Amniotic epithelial cell (primary cell): ENCODE measurements at regions not wholly inside any gene's neighbourhood (a gene's known extent, or its start where the extent isn't known, plus 50 kb on each side); places are given as distances from the start of the nearest gene placed in this dataset.

ENCODE experiments used
- DNase-seq: peaks from one replicate; pipeline ENCODE4 v3.0.0-alpha.2; 2010; ENCODE audit warnings: low read depth

DNA sequence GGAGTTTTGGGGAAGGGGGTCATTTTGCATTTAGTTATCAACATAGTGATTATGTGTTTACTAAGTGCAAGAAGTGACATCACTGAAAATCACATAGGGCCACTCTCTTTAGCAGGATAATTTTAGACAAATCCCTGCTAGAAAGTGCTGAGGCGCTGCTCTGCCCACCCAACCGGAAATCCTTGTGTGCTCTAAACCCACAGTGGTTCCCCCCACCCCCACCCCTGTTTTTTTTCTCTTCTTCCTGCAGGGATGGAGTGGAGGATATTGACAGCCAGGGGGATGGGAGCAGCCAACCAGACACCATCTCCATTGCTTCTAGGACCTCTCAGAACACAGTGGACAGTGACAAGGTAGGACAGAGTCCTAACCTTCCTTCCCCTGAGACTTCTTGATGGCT, 234.2 kb upstream of the UMPS start:
- DNase-seq: no peak

DNA sequence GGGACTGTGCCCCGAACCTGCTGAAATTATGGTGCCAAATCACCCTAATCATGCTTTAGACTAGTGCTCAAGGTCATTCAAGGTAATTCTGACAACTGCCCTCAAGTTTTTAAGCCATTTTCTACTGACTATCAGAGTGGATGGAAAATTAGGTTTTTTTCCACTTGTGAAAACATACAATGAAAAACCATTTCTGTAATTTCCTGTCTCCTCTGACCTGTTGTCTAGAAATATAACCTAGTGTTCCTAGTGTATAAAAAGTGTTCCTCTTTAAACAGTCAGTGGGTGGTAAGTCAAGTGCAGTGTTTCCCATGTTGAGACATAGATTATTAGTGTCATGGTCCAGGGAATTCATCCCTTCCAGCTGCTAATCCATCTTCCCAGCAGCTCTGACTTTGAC, 232.8 kb upstream of the UMPS start:
- no peak for DNase-seq

DNA sequence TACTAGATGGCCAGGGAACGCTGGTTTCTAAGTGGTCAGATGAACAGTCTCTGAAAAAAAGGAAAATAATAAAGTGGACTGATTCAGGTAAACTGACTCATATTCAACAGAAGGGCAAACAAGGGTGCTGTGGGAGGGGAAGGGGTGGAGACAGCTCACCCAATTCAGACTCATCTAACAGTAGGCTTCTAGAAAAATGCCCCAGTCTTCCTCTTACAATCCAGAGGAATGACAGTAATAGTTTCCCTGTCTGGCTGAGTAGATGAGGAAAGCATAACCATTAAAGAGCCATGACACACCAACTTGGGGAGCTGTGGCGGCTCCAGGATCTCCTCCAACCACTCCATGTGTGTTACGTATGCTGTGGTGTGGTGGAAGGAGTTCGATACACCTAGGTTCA, 231.4 kb upstream of the UMPS start:
- DNase-seq: no peak

DNA sequence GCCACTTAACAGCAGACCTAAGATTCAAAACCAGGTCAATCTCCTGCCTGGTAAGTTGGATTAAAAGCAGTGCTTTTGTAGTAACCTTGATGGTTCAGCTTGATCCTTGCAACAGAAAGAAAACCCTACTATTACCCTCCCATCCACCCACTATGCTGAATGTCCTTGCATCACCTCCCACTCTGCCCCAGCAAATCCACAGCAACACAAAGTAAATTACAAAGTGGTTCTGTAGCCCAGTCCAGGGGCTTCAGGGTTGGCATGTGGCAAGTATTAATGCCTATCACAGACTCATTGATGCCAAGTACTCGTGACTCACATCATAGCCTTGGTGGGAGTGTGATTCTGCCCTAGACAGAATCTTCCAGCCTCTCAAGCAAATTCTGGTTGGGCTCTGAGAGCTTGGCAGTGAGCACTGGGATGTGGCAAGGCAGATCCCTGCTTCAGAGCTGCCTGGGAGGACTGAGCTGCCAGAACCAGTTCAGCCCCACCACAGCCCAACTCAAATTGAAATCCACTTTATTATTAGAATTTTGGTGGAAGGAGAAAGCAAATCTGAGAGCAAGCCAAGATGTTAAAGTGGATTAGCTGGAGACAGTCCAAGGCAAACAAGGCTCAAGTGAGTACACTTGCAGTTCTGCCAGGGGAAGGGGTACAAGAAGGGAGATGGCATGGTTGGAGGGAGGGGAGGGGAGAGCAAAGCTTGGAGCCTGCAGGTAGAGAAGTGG, 225.8 kb upstream of the UMPS start:
- peak; percentile 9 for DNase-seq

DNA sequence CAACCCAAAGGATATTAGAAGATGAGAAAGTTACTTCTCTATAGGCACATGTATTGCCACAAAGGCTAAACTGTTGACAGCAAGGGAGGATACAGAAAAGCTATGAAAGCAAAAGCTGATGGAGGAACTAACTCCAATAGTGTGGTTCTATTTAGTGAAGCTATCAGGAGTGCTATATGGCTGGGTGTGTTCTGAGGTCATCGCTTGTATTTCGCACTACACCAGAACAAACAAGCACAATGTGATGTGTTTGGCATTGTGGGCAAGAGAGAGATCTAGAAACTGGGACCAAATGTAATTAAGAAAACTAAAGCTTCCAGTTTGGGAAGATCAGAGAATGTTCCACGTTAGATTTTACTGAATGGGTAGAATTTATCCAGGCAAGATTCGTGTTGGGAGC, 220.4 kb upstream of the UMPS start:
- no peak for DNase-seq

DNA sequence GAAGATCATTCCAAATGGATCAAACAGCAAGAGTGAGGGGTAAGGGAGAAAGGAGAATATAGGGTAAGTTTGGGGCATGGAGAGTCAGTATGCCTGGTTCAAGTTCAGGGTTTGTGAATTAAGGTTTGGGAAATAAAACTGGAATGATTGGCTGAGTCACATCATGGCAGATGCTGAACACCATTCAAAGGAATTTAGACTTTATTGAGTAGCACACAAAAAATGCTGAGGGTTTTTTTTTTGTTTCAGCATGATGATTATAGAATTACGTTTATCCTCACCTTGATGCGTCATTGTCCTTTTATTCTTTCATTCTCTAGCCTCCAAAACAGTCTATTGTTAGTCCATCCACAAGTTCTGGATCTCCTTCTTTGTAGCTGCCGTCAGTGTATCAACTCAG, 220.0 kb upstream of the UMPS start:
- DNase-seq: no peak

DNA sequence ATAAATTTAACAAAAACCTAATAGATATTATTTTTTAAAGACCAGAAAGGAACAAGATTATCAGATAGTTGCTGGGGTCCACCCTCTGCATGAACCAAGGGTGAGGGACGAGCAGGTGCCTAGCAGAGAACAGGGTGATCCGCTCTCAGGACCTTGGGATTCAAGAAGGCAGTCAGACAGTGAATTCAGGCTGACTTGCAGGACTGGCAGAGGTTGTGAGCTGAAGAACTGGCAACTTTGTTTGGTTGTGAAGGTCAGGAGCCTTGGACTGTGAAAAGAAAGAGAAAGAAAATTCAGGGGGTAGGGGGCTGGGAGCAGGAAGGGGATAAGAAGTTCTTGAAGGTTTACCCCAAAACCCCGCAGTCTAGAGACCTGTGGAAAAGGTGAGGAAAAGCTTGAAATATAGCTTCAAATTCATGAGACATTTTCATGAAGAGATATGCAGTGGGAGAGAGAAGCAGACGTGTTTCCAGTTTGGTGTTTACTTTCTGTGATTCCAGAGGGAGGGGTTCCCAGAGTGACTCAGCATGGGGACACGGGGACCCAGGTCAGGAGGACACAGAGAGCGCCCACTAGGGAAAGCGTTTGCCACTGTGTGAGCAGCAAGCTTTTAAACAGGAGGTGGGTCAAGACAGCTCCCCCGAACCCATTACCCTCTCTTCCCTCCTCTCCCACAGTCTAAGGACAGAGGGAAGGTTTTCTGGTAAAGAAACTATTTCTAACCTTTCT, 217.2 kb upstream of the UMPS start:
- DNase-seq: no peak

DNA sequence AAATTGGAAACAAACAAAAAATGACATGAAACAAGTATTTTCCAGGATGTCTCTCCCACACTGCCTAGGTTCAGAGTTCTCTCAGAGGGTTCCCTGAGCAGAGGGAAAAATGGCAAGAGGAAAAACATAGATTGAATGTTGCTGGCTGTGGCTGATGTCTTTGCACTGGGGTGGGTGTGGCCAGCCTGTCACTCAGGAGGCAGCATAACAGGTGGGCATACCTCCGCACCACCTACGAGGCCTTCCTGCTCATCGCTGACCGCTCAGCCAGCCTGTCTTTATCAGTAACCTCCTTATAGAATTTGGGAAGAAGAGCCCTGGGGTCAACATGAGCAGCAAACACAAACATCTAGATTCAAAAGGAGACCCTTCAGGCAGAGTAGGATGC, 216.6 kb upstream of the UMPS start:
- DNase-seq: no peak

DNA sequence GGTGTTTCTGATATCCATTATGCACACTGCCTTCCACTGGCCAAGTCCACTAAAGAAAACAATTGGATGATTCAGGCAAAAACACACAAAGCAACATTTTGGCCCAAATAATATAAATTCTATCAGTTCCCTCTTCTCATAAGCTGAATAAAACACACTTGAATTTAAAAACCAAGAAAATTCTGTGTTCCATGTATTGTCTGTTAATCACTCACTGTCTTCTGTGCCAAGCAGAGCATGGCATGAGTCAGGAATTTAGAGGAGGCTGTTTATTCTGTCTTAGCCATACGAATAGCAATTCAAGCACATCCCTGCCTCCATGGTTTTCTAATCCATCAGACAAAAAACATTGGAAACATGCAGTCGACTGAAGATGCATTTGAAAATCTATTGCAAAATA, 215.6 kb upstream of the UMPS start:
- DNase-seq: peak; percentile 4

DNA sequence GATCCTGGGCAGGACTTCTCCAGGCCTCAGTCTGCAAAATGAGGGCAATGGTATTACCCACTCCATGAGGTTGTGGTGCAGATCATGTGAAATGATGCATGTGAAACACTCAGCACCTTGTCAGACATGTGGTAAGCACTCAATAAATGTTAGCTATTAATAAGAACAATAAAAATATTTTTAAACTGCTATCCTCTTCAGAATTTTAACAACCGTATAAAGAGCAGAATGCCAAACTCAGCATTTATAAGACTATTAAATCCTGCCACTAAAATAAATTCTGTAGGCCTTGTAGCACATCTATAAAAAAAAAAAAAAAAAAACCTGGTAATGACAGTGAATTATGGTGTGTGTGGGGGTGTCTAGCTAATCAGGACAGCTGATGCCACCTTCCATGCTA, 213.9 kb upstream of the UMPS start:
- no peak for DNase-seq

DNA sequence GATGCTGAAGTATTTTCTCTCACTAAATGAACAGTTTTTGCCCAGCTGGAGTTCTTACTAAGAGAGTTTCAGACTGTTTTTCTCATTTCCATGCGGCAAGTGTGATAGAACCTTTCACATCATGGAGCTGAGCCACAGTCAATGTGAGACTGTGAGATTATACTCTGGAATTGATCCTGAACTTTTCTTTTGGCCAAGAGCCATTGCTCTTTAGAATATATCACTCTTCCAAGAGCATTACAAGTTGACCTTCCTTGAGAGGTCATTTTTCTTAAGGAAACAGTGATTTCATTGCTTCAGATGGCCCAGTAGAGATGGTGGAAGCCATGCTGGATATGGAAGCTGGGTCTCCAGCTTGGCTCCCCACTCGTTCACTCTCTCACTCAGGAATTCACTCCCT, 212.9 kb upstream of the UMPS start:
- no peak for DNase-seq

DNA sequence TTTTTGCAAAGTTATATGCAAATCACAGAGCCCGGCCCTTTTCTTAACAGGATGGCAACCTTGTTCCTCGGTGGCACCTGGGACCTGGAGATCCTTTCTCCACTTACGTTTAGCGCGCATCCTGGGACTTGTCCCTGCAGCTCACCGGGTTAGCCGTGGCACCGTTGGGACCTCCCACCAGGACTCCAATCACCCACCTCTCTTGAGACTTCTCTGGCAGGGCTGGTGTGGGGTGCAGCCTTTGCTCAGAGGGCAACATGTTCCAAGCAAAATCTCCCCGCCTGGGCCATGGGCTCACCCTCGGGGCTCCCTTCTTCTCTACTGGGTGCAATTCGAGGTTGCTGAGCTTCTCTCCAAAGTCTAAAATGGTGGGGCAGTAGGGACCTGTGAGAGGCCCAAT, 211.9 kb upstream of the UMPS start:
- no peak for DNase-seq

DNA sequence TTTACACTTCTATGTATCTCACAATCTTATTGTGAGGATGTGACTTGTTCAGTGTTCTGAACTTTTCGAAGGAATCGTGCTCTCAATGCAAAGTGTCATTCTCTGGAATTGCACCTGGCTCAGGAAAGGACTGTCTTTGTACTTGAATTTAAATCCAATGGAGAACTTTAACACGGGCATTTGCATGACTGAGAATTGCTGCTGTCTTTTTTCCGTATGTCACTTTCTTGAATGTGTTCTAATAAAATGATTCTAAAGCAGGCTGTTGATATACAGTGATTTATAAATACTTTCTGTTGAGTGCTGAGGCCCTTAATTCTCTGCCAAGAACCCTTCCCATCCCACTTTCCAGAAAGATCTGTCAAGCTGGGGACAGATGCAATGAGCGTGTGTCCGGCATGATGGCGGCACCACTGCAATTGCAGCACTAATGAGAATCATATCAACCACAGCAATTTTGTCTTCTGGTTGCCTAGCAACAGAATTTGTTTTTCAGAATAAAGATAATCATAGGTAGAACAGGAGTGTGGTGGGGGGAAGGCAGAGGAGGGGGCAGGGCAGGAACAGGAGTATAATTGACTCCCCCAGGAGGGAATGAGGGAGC, 210.6 kb upstream of the UMPS start:
- DNase-seq: no peak

DNA sequence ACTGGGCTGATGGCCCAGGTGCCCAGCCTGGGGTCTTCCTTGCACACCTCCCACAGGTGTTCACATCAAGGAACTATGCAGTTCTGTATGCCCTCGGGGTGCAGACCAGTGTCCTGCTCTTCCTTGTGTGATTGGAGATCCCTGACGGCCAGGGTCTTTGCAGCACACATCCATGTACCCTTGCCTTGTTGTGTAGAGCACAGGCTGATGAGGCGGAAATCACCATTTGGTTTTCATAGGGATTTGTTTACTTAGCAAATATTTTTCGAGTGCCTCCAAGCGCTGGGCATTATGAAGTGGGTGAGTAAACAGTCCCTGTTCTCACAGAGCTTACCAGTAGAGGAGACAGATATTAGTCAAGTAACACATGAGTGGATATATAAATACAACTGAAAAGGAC, 209.3 kb upstream of the UMPS start:
- DNase-seq: no peak

DNA sequence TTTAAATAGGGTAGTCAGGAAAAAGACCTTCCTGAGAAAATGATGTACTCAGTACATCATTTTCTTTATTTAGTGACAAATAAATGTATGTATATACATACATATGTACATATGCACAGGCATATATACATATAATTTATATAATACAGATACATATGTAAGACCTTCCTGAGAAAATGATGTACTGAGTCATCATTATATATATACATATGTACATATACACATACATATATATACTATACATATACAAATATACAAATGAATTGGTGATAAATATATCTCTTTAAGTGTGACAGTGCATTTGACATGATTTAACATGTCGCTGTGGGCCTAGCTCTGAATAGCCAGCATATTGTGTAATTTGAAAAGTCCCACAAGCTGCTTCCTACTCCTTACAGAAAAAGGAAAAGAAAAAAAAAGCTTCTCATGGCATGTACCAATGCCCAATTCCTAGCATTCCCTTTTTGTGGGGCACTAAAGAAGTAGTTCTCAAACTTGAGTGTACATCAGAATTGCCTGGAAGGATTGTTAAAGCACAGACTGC, 208.1 kb upstream of the UMPS start:
- no peak for DNase-seq

DNA sequence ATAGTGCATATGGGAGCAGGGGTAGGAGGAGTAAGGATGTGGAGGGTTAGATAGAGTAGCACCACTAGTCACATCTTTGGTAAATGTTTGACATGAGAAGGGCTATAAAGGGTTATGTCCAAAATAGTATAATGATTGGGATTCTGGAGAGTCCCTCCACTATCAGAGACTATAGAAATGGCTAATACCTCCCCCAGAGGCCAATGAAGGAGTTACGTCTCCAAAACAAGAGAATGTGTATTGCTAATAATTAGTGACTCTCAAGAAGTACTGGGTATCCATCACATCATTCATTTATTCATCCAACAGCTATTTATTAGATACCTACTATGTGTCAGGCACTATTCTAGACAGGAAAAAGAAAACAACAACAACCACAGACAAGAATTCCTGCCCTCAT, 203.7 kb upstream of the UMPS start:
- no peak for DNase-seq

DNA sequence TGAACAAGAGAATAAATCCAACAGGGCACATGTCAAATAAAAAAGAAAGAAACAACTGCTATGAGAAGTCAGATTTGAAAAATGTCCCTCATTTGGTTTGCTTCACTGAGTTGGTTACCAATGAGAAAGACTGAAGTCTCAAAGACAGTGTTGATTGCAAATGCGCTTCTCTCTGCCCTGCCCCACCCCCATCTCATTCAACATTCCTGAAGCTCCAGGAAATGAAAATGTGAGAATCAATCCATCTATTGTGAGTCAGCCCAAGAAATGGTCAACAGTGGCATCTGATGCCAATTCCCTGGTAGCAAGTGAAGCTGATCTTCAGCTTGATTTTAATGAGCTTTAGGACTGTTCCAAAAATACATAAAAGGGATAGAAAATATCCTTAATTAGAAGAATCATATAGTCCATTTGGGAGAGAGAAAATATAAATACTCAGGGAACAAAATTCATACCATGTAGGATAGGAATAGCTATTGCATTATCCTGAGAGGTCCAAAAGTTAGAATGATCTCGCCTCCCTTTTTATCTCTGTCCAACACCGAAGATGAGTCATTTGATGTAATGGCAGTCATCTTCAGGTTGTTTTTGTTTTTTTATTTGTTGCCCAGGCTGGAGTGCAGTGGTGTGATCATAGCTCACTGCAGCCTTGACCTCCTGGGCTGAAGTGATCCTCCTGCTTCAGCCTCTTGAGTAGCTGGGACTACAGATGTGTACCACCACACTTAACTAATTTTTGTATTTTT, 200.3 kb upstream of the UMPS start:
- no peak for DNase-seq

DNA sequence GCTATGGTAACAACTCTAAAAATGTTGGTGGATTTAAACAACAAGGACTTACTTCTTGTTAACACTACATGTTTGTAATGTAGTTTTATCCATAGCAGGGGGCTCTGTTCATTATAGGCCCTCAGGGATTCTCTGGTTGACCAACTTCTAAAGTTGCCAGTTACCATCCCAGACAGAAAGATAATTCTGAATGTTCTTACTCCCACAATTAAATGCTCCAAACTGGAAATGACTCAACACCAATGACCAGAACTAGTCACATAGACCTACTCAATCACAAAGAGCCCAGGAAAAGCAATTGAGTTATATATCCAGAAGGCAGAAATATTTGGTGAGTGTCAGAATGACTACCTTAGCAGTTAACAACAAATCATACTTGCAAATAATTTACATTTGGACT, 199.3 kb upstream of the UMPS start:
- no peak for DNase-seq

DNA sequence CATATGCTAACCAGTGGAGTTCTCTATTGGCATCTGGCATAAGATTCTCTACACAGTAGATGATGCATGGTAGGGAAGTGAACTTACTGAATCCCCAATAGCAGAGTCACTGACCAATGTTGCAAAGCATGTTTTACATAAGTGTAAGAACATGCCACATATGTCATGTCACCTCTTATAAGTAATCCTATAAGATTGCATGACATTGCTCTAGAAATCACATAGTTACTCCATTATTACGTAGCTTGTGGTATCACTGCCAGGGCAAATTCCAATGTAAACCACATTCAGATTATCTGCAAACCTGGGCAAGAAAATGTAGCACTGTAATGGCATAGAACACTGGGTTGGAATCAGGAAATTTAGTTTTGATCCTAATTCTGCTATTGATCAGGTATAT, 198.2 kb upstream of the UMPS start:
- DNase-seq: peak; percentile 37

DNA sequence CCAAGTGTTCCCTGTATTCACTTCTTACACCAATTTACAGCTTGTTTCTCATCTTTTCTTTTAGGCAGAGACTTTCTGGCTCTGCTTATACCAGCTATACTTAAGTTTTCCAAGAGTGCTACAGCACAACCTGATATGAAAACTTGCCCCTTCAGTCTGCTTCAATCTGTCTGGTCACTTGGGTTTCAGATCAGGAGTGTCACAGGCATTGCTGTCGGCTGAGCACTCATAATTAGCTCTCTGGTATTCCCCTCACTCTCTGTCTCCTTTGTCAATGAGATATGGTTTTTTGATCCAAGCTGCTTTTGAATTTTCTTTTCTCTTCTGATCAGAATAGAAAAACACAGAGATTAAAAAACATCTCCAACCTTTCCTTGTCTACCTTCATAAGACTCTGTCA, 194.9 kb upstream of the UMPS start:
- DNase-seq: no peak

DNA sequence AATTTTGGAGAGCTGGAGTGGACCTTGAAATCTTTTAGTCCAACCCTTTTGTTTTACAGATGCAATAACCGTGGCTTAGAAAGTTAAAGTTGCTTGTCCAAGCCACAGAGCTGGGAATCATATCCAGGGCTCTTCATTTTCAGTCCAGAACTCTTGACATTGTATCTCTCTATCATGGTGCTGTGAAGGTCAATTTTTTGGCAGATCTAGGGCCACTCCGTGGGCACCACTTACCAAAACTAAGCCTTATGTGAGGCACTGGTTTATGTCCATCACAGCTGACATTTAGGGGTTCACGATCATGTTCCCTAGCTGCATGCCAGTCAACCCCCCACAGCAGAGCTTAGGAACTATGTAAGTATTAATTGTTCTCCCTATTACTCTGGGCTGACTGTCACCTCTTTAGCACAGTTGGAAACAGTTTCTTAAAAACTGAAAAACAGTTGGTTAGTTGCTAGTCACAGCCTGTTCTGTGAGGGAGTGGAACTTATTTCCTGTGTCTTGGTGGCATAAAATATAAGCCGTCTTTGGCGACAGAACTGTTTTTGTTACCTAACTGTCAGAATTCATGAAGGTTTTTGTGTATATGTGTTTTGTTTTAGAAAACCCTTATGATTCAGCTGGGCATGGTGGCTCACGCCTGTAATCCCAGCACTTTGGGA, 189.6 kb upstream of the UMPS start:
- no peak for DNase-seq

DNA sequence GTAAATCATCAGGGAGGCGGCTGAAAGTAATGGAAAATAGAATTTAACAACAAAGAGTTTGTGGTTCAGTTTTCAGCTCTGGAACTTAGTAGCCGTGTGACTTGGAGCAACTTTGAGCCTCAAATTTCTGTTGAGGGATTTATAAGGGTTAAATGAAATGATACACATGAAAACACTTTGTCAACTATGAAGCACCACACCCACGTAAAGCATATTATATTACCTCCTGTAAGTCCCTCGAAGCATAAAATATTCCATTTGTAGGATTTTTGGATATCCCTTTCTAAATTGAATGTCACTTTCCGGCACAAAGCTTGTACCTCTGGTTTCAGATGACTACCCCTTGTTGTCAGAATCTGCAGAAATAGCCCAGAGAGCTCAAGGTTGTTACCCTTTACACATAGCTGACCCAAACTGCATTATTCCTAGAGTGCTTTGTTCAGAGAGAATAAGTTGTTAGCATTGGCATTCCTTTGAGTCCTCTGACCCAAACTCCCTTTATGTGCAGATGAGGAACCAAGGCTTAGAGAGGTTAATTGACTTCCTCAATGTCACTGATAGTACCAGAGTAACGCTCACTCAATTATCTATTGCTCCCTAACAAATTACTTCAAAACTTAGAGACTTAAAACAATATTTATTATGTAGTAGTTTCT, 187.9 kb upstream of the UMPS start:
- no peak for DNase-seq
